SJCRH30 (cell line): ENCODE measurements at regions not wholly inside any gene's neighbourhood (a gene's known extent, or its start where the extent isn't known, plus 50 kb on each side); places are given as distances from the start of the nearest gene placed in this dataset.

Source experiments
- DNase-seq, 2 experiments: peaks; one replicate each; pipeline ENCODE4 v3.0.0-alpha.2; 2015 to 2020
- H3K27ac ChIP-seq: fragments of 250-450 bp; sonication (Bioruptor Pico); 2 replicates; pipeline ENCODE4 v1.5.1; 2020; ENCODE audit warnings: mild to moderate bottlenecking, moderate library complexity
- H3K27me3 ChIP-seq: fragments of 250-450 bp; sonication (Bioruptor Pico); 2 replicates; pipeline ENCODE4 v1.5.1; 2020; ENCODE audit warnings: mild to moderate bottlenecking, moderate library complexity
- H3K36me3 ChIP-seq: fragments of 250-450 bp; sonication (Bioruptor Pico); 2 replicates; pipeline ENCODE4 v1.5.1; 2020; ENCODE audit warnings: mild to moderate bottlenecking, moderate library complexity
- H3K4me1 ChIP-seq: fragments of 250-450 bp; sonication (Bioruptor Pico); 2 replicates; pipeline ENCODE4 v1.5.1; 2020; ENCODE audit warnings: mild to moderate bottlenecking, moderate library complexity
- H3K4me3 ChIP-seq: fragments of 250-450 bp; sonication (Bioruptor Pico); 2 replicates; pipeline ENCODE4 v1.5.1; 2020; ENCODE audit warnings: mild to moderate bottlenecking, moderate library complexity
- H3K9me3 ChIP-seq: fragments of 250-450 bp; sonication (Bioruptor Pico); replicated peaks from 2 replicates; pipeline ENCODE4 v1.5.1; 2020; ENCODE audit warnings: mild to moderate bottlenecking, moderate library complexity

DNA sequence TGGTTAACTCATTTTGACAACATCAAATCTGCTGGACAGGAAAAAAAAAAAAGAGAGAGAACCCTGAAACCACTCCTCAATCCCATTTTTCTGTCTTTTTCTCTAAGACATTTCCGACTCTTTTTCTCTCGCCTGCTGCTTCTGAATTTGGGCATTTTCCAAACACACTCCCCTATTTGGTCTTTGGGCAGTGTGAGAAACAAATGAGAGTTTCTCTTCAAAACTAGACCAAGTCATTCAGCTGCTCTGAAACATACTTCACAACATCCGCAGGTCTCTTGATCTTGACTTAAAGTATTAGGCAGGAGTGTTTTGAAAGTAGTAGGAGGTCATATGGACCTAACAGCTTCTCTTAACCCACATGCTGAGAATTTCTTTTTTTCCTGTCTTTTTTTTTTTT, 364.8 kb upstream of the ESRRG start:
- no peak for DNase-seq
- Histone ChIP-seq H3K9me3 (no peaks in the 10 kb centered on the region), H3K27ac (no peak overlapping the region), H3K4me1 (no peaks in the 10 kb centered on the region), H3K4me3 (no peak overlapping the region), H3K27me3 (no peaks in the 10 kb centered on the region; the same call in 1 of the 2 replicates), H3K36me3 (no peaks in the 10 kb centered on the region)

DNA sequence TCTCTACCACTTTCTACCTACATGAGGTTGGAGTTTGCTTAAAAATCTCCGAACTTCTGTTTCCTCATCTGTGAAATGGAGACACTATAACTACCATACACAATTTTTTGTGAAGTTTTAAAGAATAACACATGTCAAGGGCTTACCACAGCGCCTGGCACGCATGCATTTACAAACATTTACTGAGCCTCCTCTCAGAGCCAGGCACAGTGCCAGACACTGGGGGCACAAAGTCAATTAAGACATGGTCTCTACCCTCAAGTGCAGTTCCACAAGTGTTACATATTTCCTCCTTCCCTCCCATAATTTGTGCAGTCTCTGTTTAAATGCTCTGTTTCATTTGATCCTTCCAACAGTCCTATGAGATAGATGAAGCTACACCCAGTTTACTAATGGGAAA, 356.4 kb upstream of the ESRRG start:
- H3K27me3 ChIP-seq: no peaks in the 10 kb centered on the region

DNA sequence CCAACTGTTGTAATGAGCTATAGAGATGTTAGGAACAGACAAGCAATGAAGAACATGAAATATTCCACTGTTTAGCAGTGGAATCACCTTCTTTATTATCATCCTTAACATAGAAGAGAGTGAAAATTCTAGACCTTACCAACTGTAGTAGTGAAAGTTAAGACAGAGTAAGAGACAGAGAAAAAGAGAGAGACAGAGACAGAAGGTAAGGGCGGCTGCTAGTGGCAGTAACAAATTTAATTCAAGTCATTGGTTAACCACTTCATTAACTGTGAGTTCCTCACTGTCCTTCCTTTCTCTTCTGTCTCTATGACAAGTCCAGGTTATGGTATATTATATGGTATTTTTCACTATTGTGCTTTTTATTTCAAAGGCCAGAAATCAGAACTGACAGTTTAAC, 355.7 kb upstream of the ESRRG start:
- Histone ChIP-seq H3K36me3 (no peaks in the 10 kb centered on the region), H3K4me1 (no peaks in the 10 kb centered on the region), H3K27me3 (no peaks in the 10 kb centered on the region), H3K9me3 (no peaks in the 10 kb centered on the region), H3K27ac (no peak overlapping the region), H3K4me3 (no peak overlapping the region)
- DNase-seq: no peak

More for the DNA sequence above, 356.4 kb upstream of the ESRRG start:
- no peaks in the 10 kb centered on the region for H3K9me3 ChIP-seq
- H3K27ac ChIP-seq: no peak overlapping the region
- no peak overlapping the region for H3K4me3 ChIP-seq
- H3K36me3 ChIP-seq: no peaks in the 10 kb centered on the region
- no peaks in the 10 kb centered on the region for H3K4me1 ChIP-seq
- DNase-seq: no peak

DNA sequence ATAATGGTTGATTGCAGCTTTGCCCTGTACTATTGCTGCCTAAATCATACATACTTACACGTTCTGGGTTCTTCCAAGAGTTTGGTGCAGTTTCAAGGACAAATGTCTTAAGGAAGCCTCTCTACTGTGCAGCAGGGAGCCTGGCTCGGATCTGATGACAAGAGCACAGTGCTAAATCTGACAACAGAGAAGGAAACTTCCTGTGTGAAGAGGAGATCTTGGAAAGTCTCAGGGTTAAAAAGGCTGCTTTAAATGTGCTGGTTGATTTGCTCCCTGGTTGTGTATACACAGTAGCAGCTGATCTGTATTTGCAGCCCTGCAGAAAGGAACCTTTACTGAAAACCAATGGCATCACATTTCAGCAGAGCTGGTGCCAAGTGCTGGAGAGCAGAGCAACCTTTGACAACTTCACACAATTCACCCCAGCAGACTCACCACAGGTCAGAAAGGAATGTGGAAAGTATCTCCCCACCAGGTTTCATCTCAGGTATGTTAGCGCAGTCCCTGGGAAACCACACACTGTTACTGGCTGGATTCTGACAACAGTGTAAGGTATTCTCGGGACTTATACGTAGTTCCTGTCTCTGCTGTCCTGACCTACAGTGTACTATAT, 355.0 kb upstream of the ESRRG start:
- no peak overlapping the region for H3K4me3 ChIP-seq

DNA sequence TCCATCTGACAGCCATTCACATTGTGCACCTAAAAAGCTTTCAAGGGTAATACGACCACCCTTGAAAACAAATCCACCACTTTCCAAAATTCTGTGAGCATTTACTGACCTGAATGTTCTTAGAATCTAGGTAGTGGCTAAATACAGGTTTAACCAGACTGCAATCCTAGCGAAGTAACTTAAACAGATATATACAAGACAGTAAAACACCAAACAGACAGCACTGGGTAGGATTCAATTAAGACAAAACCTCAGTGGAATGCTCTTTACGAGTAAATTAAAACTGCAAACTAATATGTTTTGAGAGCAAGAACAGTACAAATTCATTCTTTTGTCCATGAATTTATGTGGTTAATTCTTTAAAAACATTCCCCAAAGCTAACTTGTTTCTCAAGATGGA, 354.2 kb upstream of the ESRRG start:
- no peak overlapping the region for H3K27ac ChIP-seq
- H3K4me1 ChIP-seq: no peaks in the 10 kb centered on the region
- no peaks in the 10 kb centered on the region for H3K9me3 ChIP-seq
- H3K36me3 ChIP-seq: no peaks in the 10 kb centered on the region
- no peaks in the 10 kb centered on the region for H3K27me3 ChIP-seq
- no peak overlapping the region for H3K4me3 ChIP-seq
- no peak for DNase-seq

More for the DNA sequence above, 355.0 kb upstream of the ESRRG start:
- H3K27me3 ChIP-seq: no peaks in the 10 kb centered on the region
- DNase-seq: peak in 1 of 2 experiments; percentile 18
- no peaks in the 10 kb centered on the region for H3K9me3 ChIP-seq
- no peak overlapping the region for H3K27ac ChIP-seq
- H3K4me1 ChIP-seq: no peaks in the 10 kb centered on the region
- no peaks in the 10 kb centered on the region for H3K36me3 ChIP-seq

DNA sequence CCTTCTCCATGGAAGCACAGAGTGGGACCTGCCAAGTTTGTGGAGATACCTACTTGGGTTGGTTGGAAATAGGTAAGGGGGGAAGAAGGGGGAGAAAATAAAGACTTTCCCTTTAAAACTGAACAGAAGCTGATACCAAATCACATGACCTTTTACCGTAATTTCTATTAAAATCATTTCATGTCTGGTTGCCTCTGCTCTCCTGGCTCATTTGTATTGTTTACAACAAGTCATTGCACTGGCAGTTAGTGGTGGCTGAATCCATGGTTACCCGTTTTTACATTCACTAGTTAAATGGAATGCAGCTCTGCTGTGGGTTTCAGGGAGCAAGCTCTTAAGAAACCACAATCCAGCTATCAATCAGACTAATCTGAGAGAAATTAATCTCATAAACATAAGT, 353.7 kb upstream of the ESRRG start:
- DNase-seq: no peak
- H3K4me1 ChIP-seq: no peaks in the 10 kb centered on the region
- no peak overlapping the region for H3K27ac ChIP-seq
- H3K4me3 ChIP-seq: no peak overlapping the region
- H3K36me3 ChIP-seq: no peaks in the 10 kb centered on the region
- no peaks in the 10 kb centered on the region for H3K9me3 ChIP-seq
- H3K27me3 ChIP-seq: no peaks in the 10 kb centered on the region

DNA sequence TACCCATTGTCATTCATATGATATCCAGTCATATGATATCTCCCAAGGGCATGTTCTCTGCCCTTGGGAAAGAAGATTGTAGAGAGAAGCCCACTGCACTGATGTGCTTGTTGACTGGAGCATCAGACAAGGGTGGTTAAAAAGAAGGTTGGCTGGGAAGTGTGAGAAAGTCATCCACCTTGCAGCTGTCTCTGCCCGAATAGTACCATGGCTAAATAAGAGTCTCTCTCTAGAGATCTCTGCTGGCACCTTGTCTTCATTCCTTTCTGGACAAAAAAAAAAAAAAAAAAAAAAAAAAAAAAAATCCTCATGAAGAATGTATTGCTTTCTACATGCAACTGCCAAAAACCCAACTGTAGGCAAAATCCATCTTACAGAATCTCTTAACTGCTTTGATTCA, 349.7 kb upstream of the ESRRG start:
- DNase-seq: no peak
- Histone ChIP-seq H3K36me3 (no peaks in the 10 kb centered on the region), H3K27ac (no peak overlapping the region), H3K27me3 (no peaks in the 10 kb centered on the region), H3K9me3 (no peaks in the 10 kb centered on the region), H3K4me1 (no peaks in the 10 kb centered on the region), H3K4me3 (no peak overlapping the region)

DNA sequence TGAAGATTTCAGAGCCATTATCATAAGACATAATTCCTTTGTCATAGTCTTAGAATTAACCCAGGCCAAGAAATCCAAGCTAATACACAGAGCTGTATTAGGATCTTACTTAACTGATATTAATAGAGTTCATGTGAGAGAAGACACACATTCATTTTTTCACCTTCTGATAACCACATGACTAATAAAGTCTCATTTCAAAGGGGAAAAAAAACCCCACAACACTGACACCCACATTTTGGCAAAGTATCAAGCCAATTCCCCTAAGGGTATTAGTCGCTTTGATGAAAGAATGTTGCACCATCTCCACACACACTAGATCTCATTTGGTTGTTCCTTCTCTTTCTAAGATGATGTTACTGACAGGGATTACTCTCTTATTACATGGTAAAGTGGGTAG, 344.4 kb upstream of the ESRRG start:
- Histone ChIP-seq H3K27ac (no peak overlapping the region), H3K4me3 (no peak overlapping the region), H3K4me1 (no peaks in the 10 kb centered on the region), H3K9me3 (no peaks in the 10 kb centered on the region), H3K36me3 (no peaks in the 10 kb centered on the region), H3K27me3 (no peaks in the 10 kb centered on the region)
- DNase-seq: no peak

DNA sequence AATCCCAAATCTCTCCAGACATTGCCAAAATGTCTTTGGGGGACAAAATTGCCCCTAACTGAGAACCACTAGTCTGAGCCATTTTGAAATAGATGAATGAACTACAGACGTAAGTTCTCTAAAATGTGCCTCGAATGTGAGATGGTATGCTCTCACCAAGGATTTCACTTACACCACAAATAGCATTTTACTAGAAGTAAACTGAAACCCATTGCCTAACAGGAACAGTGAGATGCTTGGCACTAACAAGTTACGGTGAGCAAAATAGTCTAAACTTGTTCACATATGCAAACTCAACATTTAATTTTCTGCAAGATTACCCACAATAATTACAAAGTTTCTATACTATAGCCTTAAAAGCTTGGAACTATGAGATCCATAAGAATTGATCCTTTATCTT, 343.6 kb upstream of the ESRRG start:
- no peaks in the 10 kb centered on the region for H3K27me3 ChIP-seq
- no peak overlapping the region for H3K27ac ChIP-seq
- no peak for DNase-seq
- H3K4me3 ChIP-seq: no peak overlapping the region
- no peaks in the 10 kb centered on the region for H3K9me3 ChIP-seq
- no peaks in the 10 kb centered on the region for H3K4me1 ChIP-seq
- H3K36me3 ChIP-seq: no peaks in the 10 kb centered on the region

DNA sequence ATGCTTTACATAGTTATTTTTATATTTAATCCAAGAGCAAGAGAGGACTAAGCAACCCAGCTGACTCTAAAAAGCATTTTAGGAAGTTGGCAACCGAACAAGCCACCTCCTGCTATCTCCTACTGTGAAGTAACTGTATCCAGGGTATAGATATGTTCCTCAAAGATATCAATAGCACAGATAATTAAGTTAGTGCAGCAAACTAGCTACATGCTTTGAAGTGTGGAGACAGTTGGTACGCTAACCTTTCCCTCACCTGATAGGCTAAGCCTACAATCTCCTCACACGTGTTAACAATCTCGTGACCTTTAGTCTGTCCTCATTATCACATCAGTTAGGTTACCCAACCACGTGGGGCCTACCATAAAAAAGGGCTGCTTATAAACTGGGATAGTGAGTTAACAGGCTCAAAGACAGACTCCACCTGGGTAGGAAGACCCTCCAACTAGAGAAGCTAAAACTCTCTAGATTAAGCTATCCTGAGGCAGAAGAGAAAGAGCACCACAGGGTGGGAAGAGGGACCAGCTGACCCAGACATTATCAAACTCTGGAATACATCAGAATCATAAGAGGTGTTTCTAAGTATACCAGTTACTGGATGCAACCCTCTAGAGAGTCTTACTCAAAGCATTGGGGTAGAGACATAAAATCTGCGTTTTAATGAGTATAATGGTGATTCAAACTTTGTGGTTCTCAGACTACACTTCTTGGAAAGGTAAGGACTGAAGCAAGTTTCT, 340.1 kb upstream of the ESRRG start:
- no peak for DNase-seq
- H3K27me3 ChIP-seq: no peaks in the 10 kb centered on the region

DNA sequence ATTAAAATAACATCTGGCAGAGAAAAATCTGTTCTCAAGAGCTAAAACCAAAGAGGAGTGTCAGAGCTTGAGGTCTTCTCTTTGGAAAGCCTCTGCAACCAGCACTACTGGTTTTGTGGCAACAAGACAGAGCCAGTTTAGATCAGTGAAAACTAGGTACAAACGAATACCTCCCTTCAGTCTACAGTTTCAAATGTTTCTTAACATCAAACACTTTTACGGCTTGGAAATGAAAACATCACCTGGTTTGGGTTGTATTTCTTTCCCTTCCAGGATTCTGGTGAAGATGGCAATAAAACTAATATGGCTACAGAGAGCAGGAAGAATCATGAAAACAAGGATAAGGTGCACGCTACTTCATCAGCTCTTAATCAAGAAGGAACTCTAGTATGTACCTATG, 339.4 kb upstream of the ESRRG start:
- Histone ChIP-seq H3K27ac (no peak overlapping the region), H3K4me3 (no peak overlapping the region)
- DNase-seq: no peak

More for the DNA sequence above, 340.1 kb upstream of the ESRRG start:
- Histone ChIP-seq H3K4me1 (no peaks in the 10 kb centered on the region), H3K4me3 (no peak overlapping the region), H3K9me3 (no peaks in the 10 kb centered on the region), H3K27ac (no peak overlapping the region), H3K36me3 (no peaks in the 10 kb centered on the region)

DNA sequence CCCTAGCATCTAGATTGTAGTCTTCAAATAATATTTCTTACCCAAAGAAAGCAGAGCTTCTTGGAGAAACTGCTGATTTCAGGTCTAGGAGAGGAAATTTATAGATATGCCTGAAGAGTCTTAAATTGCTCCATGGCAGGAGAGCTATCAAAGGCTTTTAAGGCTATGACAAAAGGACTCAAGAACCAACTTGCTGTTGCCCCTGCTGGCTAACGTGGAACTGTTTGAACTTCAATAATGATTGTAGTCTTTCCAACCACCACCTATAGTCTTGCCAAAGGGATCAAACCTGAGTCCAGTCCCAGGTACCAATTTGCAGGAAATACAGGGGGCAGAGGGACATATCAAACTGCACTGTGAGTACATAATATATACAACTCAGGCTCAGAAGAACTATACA, 336.2 kb upstream of the ESRRG start:
- no peaks in the 10 kb centered on the region for H3K27me3 ChIP-seq
- no peak for DNase-seq

More for the DNA sequence above, 339.4 kb upstream of the ESRRG start:
- Histone ChIP-seq H3K36me3 (no peaks in the 10 kb centered on the region), H3K27me3 (no peaks in the 10 kb centered on the region), H3K9me3 (no peaks in the 10 kb centered on the region), H3K4me1 (no peaks in the 10 kb centered on the region)

DNA sequence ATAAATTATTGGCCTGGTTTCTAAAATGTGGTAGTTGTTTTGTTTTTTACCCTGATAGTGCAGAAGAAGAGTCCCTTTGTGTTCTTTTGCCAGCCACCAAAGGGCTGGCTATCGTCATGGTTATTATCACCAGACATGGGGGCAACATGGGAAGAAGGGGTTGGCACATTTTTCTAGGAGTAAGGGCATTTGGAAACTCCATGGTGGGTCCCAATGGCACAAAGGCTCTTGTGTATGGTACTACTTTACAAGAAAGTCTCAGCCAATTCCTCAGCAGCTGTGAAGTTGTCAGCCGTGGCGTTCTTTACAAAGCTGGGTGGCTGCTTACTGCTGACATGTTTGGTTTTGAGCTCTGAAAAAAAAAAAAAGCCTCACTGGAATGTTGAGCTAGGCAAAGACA, 330.4 kb upstream of the ESRRG start:
- no peaks in the 10 kb centered on the region for H3K36me3 ChIP-seq
- no peaks in the 10 kb centered on the region for H3K9me3 ChIP-seq
- H3K27me3 ChIP-seq: no peaks in the 10 kb centered on the region
- no peaks in the 10 kb centered on the region for H3K4me1 ChIP-seq
- no peak overlapping the region for H3K4me3 ChIP-seq
- peak overlapping the region; percentile 25; the same call in 1 of the 2 replicates for H3K27ac ChIP-seq
- peak; percentile 41 to 63 for DNase-seq

More for the DNA sequence above, 336.2 kb upstream of the ESRRG start:
- H3K36me3 ChIP-seq: no peaks in the 10 kb centered on the region
- H3K9me3 ChIP-seq: no peaks in the 10 kb centered on the region
- H3K27ac ChIP-seq: no peak overlapping the region
- H3K4me1 ChIP-seq: no peaks in the 10 kb centered on the region
- H3K4me3 ChIP-seq: no peak overlapping the region

DNA sequence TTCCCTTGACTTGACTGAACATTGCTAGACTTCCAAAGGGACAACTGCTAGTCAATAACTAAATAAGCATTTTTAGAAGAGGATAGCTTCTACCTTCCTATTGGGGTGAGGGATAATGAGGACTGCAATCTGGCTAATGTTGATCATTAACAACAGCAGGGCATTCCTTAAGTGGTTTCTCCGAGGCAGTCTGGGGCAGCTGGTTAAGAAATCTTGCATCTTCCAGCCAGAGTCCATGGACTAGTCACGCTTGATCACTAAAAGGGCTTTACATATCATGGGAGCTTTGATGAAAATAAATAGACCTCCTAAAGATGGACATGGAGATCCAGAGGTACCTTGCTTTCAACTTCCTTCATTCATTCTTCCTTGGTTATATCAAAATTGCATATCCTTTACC, 329.4 kb upstream of the ESRRG start:
- no peak overlapping the region for H3K4me3 ChIP-seq
- no peaks in the 10 kb centered on the region for H3K9me3 ChIP-seq
- H3K36me3 ChIP-seq: no peaks in the 10 kb centered on the region
- H3K4me1 ChIP-seq: no peaks in the 10 kb centered on the region
- no peak overlapping the region for H3K27ac ChIP-seq
- no peaks in the 10 kb centered on the region for H3K27me3 ChIP-seq
- DNase-seq: no peak

DNA sequence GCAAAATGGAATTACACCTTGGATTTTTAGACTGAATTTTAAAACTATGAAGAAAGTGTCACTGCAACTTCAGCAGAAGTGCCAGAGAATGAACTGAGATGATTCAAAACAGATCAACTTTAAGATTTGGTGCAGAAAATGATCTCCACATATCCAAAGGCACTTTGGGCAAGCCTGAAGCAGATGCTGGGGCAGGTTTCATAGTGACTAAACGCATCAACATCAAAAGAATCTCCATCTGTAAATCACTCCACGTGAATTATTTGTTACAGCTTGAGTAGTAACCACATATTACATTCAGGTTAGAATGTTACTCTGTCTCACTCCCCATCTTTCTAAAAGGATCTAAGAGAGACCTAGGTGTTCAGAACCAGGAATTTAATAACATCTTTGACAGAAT, 329.0 kb upstream of the ESRRG start:
- no peak overlapping the region for H3K27ac ChIP-seq
- DNase-seq: no peak

DNA sequence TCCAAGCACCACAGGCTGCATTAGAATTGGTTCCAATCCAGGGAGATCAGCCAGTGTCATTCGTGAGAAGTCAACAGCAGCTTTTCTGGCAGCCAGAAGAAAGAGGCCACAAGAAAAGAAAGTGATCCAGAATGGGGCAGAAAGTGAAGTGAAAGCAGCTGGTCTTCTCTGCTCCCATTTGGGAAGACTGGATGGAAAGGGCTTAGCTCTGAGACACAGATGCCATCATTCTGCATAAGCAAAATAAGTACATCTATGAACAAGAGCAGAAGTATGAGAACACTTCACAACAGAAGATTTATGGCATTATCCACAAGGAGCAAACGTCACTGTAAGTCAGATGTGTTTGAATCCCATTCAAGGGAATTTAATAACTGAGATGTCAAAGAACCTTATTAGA, 326.5 kb upstream of the ESRRG start:
- DNase-seq: no peak
- no peaks in the 10 kb centered on the region for H3K9me3 ChIP-seq
- no peak overlapping the region for H3K4me3 ChIP-seq
- no peaks in the 10 kb centered on the region for H3K36me3 ChIP-seq
- H3K27ac ChIP-seq: no peak overlapping the region
- no peaks in the 10 kb centered on the region for H3K4me1 ChIP-seq
- no peaks in the 10 kb centered on the region for H3K27me3 ChIP-seq

More for the DNA sequence above, 329.0 kb upstream of the ESRRG start:
- no peaks in the 10 kb centered on the region for H3K9me3 ChIP-seq
- no peak overlapping the region for H3K4me3 ChIP-seq
- H3K36me3 ChIP-seq: no peaks in the 10 kb centered on the region
- no peaks in the 10 kb centered on the region for H3K4me1 ChIP-seq
- H3K27me3 ChIP-seq: no peaks in the 10 kb centered on the region
